ENCODE measurements at regions not wholly inside any gene's neighbourhood (a gene's known extent, or its start where the extent isn't known, plus 50 kb on each side); places are given as distances from the start of the nearest gene placed in this dataset.
"Not testable (repeated sequence)": the region's sequence is repeated elsewhere in the genome, so short reads cannot be mapped to it uniquely, and the experiment has no call there.

DNA sequence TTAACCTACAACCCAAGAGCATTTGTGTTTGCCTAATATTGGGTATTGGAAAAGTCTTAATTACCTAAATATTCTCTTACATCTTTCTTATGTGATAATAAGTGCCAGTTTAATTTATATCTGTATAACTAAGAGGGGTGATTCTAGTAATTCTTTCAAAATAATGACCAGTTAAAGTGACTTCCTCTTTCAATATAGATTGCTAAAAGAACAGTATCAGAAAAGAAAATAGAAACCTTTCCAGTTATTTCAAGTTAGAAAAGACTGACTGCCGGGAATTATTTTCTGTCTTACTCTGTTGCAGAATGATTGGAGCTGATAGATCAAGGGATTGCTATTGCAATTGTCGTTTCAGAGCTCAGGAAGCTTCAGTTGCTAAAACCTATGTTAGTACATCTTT, 525.0 kb upstream of the SEMA3D start:
- no peak for DNase-seq

DNA sequence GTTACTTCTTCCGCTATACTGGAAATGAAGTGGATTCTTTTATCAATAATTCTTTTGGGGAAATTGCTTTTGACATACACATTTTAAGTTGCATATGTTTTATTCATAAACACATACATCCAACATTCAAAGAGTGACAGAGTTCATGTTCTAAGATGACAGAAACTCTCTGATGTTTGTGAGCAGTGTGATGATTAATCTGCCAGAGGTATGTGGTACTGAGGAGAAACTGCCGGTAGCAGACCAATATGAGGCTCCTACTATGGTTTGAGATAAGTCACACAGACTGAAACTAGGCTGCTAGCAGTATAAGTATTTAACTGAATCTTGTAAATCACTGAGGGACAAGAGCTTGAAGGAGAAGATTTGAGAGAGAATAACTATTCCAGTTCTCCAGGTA, 524.1 kb upstream of the SEMA3D start:
- DNase-seq, result no peak

DNA sequence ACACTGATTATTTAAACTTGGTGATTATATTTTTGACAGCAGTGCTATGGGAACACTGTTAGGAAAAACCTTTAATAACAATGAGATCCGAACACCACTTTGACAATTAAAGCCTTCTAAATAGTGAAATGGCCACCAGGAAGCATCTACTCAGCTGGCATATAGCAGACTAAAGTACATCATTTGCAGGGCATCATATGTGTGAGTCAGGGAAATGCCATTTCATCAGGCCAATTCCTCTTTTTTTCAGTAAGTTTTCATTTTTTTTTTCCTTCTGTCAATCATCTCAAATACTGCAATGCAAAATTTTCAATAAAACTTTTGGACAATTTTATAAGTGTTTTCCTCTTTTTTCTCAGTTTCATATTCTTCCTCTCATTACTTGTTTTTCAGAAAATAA, 521.4 kb upstream of the SEMA3D start:
- DNase-seq, result peak; percentile 37 to 55

DNA sequence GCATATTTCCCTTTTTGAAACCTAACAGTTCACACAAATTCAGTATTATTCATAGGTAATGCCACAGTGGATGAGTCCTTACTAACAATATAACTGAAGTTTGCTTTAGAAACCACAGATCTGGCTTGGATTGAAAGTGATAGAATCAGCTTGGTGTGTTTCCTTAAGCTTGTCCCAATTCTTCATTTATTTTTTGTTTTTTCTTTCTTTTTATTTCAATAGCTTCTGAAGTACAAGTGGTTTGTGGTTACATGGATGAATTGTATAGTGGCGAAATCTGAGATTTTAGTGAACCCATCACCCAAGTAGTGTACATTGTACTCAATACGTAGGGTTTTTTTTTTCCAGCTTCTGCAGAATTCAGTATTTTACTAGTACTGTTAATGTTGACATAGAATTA, 518.2 kb upstream of the SEMA3D start:
- DNase-seq, result no peak

DNA sequence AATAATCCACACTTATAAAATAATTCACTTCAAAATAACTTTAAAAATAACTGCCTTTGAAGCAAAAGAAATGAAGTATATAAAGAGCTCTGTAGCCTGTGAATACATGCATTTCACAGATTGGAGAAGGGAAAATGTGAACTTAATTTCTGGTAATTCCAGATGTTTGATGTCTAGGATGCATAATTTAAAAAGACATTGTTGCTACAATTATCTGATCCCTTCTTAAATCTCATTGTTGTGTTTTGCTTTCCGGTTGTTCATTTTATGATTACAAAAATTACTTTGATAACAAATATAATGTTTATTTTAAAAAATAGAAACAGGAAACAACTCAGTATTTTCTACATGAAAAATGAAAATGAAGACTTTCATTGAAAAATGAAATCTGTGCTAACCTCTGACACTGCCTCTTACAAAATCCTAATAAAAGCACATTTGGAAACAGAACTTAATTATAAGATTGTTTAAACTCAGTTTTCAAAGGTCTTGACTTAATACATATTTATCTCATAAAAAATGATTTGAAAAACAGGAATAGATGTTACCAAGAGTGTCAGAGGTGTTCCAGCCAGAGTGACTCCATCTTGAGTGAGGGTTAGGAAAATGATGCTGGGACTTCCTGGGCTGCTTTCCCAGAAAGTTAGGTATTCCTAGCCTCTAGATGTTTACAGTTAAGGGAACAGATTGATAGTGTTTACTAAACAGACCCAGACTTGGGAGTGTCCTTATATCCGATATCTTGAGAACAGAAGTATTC, 516.6 kb upstream of the SEMA3D start:
- no peak for DNase-seq

DNA sequence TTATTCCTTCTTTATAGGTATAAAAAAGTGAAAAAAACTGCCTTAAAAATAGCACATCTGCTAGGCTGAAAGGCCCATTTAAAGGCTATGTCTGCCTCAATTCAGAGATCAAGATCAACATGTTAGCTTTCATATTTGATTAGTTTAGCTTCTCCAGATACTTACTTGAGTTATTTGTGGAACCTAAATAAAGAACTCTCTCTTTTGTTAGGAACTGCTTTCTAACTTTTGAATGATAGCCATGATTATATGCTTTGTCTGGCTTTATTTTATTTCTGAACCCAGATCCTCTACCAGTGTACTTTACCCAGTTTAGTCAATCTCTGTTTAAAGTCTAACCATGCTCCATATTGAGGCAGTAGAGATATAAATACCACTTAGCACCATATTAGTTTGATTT, 515.5 kb upstream of the SEMA3D start:
- DNase-seq, result no peak

DNA sequence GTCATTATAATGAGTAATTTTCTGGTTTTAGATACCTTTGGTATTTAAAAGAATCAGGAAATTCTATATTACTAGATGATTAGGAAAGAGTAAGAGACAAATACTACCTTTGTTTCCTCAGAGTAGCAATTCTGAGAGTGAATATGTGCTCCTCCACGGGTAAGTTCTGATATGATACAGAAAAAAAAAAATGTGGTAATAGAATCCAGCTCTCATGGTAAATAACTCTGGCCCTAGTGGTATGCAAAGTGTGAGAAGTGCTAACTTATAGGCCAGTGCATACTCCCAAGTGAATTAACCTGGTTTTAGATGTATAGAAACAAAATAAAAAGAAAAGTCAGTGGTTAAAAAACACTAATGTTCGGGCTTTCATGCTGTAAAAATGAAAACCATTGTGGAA, 512.6 kb upstream of the SEMA3D start:
- DNase-seq, result no peak

DNA sequence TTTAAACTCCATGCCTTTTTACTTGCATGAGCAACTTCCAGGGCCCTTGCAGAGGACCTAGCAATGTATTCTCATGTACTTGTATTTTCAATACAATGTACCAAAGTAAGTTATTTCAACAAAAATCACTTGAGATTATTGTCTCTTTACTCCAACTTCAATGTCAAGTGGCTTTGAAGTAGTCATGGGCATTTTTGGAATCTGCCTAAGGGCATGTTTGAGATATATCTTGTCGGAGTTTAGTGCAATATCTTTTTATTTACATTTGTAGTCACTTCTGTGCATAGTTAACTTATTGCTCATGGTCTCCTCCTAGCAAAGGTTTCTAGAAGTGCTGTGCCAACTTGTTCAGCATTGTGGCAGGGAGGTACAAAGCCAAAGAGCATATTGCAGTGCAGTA, 508.7 kb upstream of the SEMA3D start:
- DNase-seq, result no peak

DNA sequence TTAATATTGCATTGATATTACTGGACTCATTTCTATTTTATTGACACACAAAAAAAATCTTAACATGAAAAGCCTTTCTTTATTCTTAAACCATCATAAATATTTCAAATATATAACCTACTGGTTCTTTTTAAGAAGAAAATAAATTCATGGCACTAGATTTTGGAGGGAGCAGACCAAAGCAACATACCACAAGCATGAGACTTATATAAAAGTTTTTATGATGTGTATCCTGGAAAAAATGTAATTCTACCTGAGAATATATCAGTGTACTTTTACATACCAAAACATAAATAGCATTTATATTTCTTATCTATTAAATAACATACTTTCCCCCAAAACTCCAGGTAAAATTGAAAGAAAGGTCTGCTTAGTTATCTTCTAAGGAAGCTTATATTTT, 508.2 kb upstream of the SEMA3D start:
- DNase-seq, result no peak

DNA sequence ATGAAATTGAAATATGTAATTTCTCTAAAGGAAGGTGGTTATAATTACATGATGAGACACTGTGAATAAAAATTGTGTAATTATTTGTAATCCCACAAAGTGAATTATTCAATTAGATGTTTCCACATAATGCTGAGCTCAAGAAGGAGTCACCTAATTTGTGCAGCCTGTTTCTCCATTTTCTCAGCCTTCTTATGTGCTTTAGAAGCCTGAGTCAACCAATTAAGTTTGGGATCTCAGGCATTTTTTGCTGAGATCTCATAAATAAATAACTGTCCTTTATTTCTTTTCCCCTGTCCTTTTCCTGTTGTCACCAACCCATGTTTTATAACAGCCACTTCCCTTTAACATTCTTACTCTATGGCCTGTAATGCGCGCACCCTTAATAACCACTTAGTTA, 506.5 kb upstream of the SEMA3D start:
- DNase-seq, result no peak

DNA sequence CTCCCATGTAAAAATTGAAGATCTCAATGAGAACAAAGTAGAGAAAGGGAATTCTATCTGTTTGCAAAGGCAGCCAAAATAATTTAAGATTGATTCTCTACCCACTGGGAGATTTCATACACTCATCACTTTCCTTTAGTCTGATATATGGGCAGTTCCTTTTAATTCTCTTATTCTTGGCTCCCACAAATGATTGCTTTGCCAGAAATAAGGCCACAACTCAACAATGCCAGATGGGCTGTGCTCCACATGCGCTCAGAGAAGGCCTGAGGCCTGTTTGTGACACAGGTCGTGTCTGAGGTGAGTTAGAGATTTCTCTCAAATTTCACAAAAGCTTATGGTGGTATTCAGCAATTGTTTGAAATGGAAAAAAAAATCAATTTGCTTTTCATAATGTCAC, 501.9 kb upstream of the SEMA3D start:
- no peak for DNase-seq

DNA sequence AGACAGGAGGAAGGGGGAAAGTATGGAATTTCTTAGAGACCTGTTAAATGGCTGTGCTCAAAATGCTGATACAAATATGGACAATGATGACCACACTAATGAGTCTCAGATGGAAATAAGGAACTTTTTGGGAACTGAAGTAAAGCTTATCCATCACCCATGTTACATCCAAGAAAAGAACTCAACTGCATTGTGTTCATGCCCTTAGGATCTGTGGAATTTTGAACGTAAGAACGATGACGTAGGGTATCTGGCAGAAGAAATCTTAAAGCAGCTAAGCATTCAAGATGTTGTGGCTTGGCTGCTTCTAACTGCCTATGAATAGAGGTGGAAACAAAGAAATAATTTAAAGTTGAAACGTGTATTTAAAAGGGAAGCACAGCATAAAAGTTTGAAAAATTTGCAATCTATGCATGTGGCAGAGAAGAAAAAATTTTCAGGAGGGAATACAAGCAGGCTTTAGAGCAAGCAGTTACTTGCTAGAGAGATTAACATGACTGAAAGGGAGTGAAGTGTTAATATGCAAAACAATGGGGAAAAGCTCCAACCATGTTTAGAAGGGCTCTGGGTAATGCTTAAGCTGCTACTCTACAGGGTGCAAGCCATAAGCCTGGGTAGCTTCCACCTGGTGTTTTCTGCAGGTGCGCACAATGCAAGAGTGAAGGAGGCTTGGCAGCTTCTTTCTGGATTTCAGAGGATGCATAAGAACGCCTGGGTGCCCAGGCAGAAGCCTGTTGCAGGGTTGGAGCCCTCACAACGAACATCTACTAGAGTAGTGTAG, 499.7 kb upstream of the SEMA3D start:
- DNase-seq, result no peak

DNA sequence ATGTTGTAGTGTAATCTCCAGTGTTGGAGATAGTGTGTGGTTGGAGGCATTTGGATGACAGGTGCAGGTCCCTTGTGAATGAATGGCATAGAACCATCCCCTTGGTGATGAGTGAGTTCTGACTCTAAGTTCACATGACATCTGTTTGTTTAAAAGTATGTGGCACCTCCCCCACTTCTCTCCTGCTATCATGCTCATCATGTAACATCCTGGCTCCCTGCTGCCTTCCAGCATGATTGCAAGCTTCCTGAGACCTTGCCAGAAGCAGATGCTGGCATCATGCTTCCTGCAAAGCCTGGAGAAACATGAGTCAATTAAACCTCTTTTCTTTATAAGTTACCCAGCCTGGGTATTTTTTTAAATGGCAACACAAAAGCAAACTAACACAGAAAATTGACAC, 499.0 kb upstream of the SEMA3D start:
- DNase-seq, result no peak

DNA sequence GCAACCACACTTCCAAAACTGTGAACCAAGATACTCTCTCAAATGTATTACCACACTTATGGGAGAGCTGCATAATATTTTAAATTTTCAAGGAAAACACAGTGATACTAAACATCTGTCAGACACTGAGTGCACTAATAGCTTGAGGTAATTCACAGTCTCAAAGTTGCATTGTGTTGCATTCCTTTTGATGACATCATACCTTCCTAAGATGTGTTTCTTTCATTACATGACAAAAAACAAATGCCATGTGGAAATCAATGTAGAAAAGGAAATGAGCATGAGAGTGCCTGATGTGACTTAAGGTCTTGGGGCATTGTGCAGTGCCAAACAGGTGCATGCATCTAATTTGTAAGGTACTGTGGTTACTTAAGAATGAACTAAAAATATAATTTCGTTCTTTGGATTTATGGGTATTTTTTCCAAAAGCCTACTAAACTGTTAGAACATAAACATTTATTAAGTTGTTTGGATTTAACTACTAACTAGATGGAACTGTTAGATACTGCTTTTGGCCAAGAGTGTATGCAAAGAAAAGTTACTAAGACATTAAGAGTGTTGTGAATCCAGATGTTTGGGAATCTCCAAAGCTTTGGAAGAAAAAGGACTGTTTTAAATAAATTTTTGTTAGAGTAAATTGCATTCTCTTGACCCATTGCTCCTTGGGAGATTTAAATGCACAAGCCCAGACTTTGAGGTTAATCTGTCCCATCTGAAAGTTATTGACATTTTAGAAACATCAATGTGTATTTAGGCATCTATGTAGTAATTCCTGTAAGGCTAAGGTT, 496.2 kb upstream of the SEMA3D start:
- DNase-seq, result no peak

DNA sequence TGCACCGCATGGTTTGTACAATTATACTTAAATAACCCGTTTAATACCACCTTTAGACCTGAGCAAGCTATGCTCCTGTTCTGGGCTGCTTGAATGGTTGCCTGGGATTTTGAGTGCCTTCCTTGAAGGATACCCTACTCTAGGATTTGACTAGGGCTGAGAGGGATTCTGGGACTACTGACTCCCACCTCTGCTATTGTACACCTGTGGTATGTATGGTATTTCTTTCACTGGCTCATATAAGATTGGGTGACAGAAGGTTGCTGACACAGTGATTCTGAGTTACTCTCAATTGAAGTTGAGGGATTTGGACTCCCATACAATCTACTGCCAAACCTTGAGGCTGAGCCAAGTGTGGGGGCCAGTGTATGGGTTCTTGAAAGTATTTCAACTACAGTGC, 494.4 kb upstream of the SEMA3D start:
- DNase-seq, result no peak

DNA sequence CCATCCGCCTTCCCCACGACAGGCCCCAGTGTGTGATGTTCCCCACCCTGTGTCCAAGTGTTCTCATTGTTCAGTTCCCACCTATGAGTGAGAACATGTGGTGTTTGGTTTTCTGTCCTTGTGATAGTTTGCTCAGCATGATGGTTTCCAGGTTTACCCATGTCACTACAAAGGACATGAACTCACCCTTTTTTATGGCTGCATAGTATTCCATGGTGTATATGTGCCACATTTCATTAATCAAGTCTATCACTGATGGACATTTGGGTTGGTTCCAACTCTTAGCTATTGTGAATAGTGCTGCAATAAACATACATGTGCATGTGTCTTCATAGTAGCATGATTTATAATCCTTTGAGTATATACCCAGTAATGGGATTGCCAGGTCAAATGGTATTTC, 488.2 kb upstream of the SEMA3D start:
- DNase-seq, result not testable (repeated sequence)

DNA sequence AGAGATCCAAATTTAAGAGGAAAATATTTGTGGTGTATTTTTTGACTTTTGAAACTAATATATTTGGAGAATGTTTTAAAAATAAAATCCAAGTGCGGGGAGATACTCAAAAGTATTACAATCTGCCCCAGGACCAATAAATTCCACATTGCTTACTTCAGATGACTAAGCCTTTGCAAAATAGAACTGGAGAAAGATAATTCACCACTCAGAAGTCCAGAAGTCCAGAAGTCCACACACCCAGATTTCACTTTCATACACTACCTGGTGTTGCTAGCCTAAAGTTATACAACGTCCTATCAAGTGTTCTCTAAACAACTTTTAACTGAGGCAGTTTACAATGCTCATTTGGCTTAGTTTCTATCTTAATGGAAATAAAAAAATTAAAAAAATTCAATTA, 487.0 kb upstream of the SEMA3D start:
- DNase-seq, result no peak

DNA sequence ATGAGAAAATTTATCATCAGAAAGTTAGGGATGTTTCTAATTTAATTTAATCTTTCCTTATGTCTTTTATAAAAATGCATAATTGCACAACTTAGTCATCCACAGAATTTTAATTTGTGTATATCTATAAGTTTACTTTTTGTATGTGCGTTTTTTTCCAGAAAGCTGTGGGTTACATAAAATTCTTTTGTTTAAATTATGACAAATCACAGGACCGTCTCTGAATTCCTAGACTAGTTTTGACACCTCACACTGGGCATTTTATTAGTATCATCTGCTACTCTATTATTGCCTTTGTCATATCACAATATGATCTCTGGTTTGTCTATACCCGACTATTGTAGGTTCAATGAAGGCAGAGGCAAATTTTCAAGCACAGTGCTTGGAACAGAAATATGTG, 482.4 kb upstream of the SEMA3D start:
- no peak for DNase-seq

DNA sequence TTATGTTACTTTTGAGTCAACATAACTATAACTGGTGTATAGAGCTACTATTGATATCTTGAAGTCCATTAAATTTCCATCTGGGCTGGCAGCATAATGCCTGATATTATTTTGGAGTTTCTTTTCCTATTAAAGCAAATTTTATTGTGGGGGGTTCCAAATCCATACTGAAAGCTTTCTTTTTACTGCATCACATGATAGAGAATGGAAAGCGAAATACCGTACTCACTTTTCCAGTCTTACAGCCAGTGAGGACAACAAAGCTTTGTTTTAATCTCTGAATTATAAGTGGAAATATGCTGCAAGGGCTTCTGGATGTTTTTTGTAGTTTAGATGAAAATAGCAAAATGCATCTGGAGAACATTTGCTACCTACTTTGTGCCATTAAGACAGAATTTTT, 477.5 kb upstream of the SEMA3D start:
- no peak for DNase-seq

DNA sequence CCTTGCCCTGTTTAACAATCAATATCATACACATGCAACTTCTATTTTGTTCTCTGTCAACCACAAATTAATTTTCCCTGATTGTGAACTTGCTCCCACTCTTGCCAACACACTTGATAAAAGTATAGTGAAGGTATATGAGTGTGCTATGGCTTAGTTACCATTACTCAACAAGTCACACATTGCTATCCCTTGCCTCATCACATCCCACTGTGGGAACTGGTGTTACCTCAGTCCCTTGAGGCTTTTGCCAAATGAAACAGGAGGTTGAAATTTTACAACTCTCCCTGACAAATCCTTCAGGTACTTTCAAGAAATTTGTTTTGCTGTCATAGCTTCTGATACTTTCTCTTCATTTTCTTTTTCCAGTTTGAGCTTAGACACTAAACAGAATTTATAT, 472.5 kb upstream of the SEMA3D start:
- peak in 1 of 2 donors; percentile 32 for DNase-seq

DNA sequence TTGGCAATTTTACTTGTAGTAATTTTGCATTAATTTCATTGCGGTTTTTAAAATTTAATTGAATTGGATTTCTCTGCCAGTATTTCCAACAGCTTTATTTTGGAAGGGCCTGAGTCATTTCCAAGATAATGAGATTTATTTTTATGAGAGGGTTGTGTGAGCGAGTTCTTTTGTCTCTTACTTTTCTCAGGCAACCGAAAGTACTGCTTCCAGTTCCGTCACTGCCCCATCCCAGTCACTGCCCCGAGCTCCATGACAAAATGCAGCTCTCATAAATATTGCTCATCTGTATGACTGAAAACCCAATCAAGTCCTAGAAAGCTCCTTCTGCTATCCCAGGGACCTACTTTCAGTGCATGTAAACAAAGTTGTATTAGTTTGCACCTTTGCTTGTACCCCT, 468.4 kb upstream of the SEMA3D start:
- no peak for DNase-seq

DNA sequence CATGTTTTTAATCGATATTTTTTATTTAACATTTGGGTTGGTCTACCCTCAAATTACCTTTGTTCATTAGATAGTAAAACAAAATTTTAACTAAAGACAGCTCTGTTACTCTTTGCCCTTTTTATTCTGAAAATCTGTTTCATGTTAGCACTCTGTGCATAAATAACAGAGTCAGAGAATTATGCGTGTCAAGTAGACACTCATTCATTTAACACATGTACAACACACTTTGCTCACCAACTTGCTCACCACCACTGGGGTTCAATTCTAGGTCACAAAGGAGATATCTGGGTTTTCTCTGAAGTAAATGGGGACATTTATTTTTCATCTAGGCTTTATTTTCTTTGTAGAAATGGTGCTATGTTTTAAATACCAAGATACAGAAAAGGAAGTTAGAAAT, 457.4 kb upstream of the SEMA3D start:
- no peak for DNase-seq

DNA sequence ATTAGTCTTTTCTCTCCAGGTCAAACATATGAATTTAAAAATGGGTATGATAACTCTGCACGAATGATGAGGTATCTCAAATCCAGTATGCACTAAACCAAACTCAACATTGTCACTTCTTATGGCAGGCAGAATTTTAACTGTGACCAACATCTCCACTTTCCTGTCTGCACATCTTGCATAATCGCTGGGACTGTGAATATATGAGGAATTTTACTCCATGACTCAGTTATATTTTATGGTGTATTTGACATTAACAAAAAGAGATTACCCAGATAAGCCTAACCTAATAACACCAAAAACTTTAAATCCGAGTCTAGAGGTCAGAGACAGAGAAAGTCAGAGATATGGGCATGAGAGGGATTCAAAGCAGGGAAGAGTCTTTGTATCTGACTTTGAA, 454.5 kb upstream of the SEMA3D start:
- DNase-seq, result no peak

DNA sequence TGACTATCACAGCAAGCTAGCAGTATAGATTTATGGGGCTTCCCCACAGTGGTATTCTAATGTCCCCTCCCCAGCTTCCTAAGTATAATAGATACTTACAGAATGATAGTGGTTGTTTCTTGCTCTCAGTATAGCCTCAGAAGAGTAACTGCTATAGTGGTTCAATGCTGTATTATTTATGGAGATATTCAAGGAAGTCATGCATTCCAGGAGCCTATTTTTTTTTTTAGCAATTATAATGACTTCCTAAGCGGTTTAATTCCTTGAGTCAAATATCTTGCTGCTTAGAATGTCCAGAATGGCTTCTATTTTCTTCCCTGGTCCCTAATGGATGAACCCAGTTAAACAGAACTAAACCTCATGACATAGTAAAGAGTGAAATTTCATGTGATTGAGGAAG, 451.5 kb upstream of the SEMA3D start:
- no peak for DNase-seq
